NCI-H2196 treated with DMSO at 0.1 percent for 48 hours (cell line): ENCODE measurements at regions not wholly inside any gene's neighbourhood (a gene's known extent, or its start where the extent isn't known, plus 50 kb on each side); places are given as distances from the start of the nearest gene placed in this dataset.

ENCODE experiments used
- DNase-seq: peaks from one replicate; lab custom pipeline; 2025; ENCODE audit not compliant: unreplicated experiment; lab: John Stamatoyannopoulos, UW

DNA sequence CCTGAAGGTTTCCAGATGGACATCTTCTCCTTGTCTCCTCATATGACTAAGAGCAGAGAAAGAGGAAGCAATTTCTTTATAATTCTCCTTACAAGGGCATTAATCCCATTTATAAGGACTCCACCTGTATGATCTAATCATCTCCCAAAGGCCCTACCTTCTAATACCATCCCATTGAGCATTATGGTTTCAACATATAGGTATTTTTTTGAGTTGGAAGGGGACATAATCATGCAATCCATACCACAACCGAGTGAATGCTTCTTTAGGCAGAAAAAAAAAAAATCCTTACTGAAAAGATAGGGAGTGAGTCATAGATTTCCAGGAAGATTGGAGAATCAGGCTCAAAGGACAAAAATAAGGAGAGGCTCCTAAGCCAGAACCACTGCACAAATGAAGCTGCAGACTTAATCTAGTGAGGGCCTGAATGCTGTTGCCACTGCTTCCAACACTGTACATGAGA is 312.5 kb upstream of the HS3ST1 start:
- DNase-seq: no peak

DNA sequence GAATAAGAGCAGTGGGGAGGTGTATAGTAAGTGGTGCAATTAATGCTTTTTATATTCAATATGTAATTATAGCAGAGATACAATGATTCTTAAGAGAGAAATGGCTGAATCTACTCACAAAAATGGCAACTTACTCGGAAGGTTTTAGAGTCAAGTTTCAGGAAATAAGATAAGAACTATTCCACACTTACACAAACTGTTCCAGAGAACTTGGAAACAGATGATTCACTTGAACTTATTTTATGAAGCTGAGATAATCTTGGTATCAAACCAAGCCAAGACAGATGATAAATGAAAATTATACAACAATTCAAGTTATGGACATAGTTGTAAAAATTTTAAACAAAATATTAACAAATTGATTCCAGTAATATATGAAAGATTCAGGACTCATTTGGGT is 311.3 kb upstream of the HS3ST1 start:
- DNase-seq: no peak

DNA sequence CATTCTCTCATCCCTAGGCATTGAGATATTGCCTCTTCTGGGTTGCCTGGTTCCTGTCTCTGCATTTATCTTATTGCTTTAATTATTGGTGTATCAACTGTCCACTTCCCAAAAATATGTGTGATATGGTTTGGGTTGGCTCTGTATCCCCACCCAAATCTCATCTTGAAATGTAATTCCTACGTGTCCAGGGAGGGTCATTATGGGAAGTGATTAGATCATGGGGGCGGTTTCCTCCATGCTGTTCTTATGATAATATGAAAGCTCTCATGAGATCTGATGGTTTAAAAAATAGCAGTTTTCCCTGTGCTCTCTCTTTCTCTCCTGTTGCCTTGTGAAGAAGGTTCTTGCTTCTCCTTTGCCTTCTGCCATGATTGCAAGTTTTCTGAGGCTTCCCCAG is 308.3 kb upstream of the HS3ST1 start:
- no peak for DNase-seq

DNA sequence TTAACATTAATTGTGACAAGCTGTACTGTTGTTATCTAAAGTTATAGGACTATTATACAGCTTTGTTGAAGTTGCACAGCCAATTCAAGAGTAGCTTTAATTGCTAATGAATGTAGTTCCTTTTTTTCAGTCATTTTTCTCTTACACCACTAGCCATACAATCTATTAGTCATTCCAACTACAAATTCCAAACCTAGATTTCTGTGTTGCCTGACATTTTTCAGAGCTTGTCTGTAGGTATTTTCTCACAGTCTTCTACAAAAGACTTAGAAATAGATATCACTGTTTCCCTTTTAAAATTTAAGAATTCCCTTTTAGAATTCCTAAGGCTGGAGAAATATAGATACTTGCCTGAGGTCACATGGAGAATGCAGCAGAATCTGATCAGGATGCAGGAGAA is 307.0 kb upstream of the HS3ST1 start:
- no peak for DNase-seq

DNA sequence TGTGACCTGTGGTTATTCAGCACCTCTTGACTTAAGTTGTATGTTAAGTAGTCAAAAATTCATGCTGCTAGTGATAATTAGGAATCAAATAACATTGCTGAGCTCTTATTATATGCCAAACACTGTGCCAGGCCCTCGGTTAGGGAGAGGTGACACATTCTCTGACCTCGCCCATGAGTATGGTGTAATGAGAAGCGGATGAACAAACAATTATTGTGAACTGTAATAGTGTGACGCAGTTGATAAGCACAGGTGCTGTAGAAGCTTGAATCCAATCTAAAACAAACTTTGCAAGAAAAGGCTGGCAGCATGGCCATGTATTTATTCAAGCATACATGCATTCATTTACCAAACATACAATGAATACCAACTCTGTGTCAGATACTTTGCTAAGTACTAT is 303.5 kb upstream of the HS3ST1 start:
- peak; percentile 68 for DNase-seq

DNA sequence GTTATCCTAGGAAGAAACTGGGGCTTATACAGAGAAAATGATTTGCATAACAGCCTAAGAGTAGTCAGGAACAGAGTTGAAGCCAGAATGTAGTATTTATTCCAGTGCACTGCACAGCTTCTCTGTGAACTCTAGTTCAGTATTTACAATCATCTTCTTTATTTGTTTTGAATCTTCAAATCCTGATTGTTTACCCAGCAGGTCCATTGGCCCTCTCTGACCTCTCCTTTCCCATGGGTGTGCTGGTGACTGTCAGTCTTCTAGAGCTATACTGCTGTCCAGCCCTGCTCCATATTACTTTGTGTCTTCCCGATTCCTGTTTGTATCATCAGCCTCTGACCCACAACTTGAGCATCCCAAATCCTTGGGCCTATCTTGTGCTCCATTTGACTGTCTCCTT is 301.9 kb upstream of the HS3ST1 start:
- no peak for DNase-seq

DNA sequence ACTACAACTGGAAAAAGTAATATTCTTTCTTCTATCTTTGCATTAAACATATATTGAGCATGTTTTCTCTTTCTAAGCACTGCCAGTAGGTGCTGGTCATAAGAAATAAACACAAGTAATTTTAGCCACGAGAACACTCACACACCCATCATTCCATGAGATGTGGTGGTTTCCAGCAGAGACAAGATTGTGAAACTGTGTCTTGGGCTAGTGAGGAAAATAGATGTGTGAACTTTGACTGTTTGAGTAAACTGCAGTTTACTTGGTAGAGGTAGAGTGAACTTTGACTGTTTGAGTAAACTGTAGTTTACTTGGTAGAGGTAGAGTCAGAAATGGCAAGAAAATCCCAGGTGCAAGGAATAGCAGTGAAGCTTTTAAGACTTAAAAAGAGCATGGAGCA is 300.9 kb upstream of the HS3ST1 start:
- DNase-seq: no peak

DNA sequence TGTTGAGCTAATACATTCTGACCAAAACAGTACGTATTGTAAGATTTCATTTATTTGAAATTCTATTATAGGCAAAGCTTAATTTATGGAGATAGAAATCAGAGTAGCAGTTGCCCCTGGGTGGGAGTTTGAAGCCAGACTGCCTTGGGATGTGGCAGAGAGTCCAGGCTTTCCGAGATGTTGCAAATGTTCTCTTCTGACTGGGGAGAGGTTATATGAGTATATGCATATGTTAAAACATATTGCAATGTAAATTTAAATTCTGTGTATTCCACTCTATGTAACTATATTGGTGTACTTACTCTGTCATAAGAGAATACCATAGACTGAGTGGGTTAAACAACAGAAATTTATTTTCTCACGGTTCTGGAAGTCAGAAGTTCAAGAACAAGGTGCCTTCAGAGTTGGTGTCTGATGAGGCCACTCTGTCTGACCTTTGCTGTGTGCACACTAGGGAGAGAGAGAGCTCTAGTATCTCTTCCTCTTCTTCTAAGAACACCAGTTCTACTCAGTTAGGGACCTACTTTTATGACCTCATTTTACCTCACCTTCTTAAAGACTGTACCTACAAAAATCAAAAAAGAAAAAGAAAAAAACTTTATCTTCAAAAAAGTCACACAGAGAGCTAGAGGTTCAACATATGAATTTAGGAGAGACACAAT is 299.3 kb upstream of the HS3ST1 start:
- no peak for DNase-seq

DNA sequence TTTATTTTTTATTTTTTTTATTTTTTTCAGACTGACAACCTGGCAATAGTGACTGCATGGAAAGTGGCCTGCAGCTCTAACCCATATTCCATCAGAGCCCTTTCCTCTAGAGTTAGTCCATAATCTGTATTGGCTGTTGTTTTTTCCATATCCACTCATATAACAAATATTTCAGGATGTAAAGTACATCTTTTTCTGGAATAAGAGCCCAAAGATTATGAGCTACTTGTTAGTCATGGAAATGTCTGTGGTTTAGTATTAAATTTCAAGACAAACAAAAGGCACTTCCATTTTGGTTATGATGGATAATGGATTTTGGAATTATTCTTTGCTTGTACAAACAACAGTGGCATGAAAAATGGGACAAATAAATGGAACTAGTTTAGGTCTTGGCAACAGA is 296.0 kb upstream of the HS3ST1 start:
- DNase-seq: no peak

DNA sequence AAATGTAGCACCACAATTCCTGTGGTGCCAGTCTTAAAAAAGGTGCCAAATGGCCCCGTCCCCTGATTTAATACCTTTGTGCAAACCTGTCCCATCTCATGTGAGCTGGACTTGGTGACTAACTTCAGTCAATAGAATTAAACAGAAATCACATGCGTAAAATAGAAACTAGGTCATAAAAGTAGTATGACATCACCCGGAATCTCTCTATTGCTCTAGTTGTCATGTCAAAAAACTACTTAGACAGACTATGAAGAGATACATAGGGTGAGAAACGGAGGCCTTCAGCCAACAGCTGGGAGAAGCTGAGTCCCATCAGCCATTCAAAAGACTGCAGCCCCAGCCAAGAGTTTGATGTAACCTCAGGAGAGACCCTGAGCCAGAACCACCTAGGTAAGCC is 293.5 kb upstream of the HS3ST1 start:
- DNase-seq: no peak

DNA sequence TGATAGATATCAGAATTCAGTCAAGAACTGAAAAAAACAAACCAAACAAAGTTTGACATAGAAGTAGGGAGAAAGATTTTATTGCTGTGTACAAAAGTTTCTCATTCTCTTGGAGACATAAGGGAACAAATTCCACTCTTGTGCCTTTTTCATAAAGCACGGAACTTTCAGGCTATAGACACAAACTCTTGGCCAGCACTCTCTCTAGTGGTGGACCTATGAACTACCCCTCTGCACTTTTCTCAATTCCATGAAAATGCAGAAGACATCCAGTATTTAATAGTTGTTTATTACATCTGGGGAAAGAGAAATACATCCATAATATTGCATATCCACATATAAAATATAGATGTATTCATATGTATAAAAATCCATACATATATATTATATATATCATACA is 291.6 kb upstream of the HS3ST1 start:
- peak; percentile 12 for DNase-seq

DNA sequence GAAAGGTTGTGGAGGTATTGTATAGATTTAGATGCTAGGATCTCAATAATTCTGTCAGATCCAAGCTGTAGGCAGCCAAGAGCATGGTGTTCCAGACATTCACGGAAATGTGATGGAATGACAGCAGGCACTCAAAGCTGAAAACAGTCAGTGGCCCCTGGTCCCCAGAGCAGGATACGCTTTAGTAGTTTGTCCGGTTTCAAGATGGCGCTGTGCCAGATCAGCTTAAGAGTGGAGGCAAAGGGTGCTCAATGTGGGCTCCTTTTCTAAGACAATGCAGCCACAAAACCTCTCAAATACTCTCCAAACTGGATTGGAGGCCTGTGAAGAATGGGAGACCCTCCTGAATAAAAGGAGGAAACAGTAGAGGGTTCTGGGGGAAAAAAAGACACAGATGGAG is 291.2 kb upstream of the HS3ST1 start:
- no peak for DNase-seq

DNA sequence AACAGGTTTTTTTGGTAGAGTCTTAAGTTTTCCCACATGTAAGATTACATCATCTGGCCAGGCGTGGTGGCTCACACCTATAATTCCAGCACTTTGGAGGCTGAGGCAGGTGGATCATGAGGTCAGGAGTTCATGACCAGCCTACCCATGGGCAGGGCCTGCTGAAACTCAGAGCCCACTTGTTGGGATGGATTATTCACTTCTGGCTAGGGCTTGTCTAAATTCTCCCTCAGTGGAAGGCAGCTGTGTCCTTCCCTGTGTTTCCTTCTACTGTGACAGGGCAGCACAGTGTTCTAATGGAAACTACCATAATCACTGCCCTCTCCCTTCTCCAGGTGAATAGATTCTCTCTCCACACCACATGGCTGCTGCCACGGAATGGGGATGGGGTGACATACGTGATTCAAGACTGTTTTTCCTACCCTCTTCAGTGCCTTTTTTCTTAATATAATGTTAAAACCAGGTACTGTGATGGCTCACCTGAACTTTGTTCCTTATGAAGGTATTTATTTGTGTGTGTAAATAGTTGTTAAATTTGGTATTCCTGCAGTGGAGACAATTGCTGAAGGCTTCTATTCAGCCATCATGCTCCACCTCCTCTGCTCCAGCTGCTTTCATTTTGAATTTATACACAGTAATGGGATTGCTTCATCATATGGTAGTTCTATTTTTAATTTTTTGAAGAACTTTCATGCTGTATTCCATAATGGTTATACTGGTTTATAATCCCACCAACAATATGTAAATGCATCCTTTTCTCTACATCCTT is 287.2 kb upstream of the HS3ST1 start:
- DNase-seq: no peak

DNA sequence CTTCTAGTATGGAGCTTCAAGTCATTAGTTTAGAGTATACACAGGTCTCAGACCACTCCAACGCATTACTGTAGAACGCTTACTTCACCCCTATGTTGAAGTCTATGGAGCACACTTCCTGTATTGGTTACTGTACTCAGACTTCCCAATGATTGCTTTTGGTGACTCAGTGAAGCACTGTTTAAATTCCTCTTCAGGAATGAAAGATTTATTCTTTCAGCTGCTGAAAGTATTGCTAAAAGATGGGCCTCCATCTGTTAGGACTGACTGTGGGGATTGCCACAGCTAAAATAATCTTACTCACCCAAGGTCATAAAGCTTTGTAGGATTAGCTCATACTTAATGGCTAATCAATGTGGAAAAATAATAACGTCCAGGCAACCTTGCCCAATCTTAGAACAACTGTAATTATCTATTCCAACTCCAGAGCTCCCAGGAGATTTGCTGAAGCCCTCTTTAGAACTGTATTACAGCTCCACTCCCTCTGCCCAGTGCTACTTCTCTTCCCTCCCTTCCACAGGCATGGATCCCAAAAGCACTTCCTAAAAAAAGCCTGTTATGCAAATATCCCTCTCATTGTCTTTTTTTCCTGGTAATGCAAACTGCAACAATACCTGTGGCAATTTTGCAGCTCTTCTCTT is 281.9 kb upstream of the HS3ST1 start:
- DNase-seq: no peak

DNA sequence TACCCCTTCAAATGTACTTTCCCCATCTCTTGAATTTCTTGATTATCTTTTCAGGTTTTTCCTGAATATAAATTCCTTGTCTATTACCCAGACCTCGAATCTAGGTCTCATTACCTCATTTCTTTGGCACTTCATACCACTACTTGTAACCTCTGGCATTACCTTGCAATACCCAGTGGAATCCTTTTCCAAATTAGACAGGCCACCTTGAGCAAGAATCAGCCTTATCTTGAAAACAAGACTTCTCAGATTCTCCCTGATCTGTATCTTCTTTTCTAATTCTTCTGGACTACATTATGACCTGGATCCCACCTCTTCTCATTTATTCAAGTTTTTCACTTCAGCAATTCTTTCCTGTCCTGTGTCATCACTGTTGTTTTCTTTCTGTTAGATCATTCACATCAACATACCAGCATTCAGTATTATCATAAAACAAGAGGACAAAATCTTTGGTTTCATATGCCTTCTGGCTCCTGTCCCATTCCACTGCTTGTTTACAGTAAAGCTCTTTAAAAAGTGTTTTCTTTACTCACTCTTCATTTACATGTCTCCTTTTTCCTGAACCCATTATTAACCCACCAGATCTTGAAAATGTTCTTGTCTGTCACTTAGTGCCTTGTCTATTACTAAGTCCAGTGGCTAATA is 275.6 kb upstream of the HS3ST1 start:
- no peak for DNase-seq

DNA sequence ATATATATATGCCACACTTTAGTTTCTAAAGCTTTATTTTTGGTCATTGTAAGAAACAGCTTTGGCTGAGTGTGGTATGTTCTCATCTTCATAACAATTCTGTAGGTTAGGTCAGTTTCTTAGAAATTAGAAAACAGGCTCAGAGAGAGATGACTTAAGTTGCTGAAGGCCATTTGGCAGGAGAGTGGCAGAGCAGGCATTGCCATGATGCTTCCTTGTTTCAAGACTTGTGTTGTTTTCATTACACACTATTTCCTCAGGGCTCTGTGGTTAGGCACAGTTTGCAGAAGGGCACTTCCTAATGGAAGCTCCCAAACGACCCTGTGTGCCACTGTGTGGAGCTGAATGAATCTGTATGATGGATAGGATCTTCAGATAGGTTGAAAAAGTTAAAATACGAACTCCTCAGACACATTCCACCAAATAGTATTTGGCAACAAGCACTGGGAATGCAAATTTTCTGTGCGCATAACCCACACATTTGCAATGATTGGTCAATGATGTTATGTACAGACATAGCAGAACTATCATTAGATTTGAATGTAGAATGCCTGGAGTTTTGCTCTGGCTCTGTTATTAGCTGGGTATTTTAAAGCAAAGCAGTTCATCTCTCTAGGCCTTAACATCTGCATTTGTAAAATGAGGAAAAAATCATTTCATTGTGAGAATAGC is 274.3 kb upstream of the HS3ST1 start:
- DNase-seq: no peak

DNA sequence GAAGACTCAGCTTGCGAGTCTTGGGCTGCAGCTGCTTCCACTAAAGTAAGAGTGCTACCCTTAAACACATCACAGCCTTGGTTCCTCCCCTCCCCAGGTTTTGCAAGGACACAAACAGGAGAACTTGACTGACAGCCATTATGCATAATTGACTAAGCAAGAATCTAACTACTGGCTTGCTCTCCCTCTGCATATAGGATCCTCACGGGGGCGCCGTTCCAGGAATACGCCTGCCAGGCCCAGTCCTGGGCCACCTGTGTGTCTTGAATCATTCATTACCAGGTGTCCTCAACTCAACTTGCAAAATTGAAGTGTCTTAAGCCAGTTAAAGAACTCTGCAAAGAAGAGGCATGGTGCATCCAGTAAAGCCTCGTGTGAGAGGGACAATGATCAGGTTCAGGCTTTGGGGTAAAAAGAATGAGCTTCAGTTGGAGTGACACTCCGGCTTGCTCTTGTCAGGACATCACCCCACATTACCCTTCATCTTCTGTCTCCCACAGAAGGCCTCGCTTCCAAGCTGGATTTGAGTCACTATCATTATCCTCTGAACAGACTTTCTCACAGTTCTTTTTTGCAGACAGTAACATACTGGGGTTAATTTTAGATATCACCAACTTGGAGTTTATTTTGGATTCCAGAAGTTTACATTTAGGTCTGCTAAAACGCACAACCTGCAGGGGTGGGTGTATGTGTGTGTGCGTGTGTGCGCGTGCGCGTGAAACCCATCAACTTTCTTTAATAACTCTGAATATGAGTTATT is 273.5 kb upstream of the HS3ST1 start:
- no peak for DNase-seq

DNA sequence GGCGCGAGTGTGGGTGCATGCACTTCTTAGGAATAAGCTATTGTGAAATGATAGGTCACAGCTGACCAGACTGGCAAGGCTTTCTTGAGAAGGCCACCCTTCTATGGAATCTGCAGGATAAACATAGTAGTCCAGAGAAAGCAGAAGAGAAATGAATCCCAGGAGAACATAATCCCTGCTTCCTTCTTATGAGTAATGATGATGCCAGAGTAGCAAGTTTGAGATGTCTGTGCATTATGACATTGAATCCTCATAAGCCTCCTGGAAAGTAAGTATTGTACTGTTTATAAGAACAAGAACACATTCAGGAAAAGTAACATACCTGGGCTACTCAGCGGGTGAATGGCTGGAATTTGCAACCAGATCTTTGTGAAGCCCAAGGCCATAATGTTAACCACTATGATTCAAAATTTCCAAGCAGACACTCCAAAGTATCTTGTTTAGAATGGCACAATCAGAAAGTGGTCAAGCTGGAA is 272.1 kb upstream of the HS3ST1 start:
- DNase-seq: no peak

DNA sequence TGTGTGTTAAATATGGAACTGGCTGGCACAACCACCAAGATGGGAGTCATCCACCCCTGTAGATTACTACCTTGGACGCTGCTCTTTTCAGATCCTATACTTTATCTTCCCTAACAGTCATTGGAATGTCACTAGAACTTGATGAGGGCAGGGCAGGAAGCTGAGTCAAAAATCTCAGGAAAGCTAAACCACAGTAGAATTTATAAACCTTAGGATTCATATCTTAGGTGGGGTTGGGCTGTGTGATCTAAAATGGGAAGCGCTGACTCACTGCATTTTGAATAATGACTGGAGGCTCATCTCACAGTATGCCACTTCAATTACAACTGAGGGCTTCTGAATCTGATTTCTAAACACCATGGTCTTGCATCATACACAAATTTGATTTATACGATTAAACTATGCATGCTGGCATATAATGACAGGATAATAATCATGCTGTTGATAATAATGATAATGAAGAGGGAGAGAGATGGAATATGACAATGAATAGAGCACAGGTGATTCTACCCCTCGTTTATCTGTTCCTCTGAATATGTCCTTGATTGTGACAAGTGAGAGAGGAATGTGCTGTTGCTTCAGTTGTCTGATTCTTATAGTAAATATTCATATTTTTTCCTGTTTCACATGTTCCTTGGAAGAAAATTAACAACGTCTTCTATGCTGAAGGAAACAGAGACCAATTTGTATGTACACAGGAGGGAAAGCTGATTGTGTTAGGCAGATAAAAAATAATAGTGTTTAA is 270.3 kb upstream of the HS3ST1 start:
- no peak for DNase-seq

DNA sequence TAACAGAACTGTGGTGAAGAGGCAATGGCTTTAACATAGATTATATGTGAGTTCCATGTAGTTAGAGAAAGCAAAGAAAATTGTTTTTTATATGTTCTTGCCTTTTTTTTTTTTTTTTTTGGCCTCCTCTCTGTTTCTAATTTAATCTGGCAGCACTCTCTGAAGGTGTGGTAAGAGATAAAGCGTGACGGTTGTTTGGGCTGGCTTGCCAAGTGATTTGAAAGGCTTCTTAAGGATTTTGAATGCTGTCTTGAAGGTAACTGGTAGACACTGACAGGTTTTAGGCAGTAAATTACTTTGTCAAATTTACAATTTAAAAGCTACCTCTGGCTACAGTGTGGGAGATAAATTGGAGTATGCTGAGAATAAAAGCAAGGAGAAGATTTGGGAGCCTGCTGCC is 269.3 kb upstream of the HS3ST1 start:
- no peak for DNase-seq
